ENCODE measurements at regions not wholly inside any gene's neighbourhood (a gene's known extent, or its start where the extent isn't known, plus 50 kb on each side); places are given as distances from the start of the nearest gene placed in this dataset.
A peak's percentile ranks its signal among the peaks of the same experiment; 100 is the strongest.

DNA sequence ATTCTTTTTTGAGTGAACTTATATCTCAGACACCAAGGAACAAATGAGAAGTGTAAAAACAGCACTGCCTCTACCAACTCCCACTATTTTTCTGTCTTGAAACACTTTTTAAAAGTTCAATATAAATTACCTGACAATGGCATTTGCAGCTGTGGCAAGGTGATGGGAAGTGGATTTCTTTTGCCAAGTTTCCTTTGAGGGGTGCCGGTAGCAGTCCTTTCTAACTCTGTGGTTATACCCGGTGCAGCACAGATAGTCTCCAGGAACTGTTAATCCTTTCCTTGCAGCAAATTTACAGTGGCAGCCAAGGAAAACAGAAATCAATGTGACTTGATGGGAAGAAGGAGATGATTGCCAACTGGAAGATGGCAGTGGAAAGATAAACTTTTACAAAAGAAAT, 243.7 kb downstream of the BCAT1 start:
- H2AFZ ChIP-seq (ENCODE audit: low read depth, low read length) = no peak overlapping the region

DNA sequence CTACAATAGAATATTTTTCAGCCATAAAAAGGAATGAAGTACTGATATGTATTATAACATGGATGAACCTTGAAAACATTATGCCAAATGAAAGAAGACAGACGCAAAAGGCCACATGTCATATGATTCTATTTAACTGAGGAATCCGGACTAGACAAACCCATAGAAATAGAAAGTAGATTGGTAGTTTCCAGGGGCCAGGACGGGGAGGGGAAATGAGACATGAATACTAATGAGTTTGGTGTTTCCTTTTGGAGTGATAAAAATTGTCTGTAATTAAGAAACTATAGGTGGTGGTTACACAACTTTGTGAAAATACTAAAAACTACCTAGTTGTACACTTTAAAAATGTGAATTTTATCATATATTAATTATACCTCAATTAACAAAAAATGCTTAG, 247.6 kb downstream of the BCAT1 start:
- Histone ChIP-seq H3K79me2 (ENCODE audit: low read length) (0 out of 2 replicates have a peak, but pooled peaks cover 6% of the 10 kb centered on the region), H4K20me1 (ENCODE audit: insufficient read depth, low read length) (no peaks in the 10 kb centered on the region), H3K9ac (ENCODE audit: low read length) (peak overlapping the region; percentile 18; the same call in 1 of the 2 replicates), H3K27me3 (ENCODE audit: low read depth, low read length) (no peaks in the 10 kb centered on the region), H3K4me3 (ENCODE audit: low read length) (peak overlapping the region; percentile 8), H3K4me1 (ENCODE audit: low read length) (peaks cover 89% of the 10 kb centered on the region), H3K27ac (ENCODE audit: low read length) (peak overlapping the region; percentile 66), H3K4me2 (ENCODE audit: low read length) (peak overlapping the region; percentile 11; the same call in 1 of the 2 replicates), H2AFZ (ENCODE audit: low read depth, low read length) (no peak overlapping the region), H3K9me3 (ENCODE audit: insufficient read depth, low read length) (peaks cover 12% of the 10 kb centered on the region), H3K36me3 (replicated peaks; ENCODE audit: low read depth, low read length) (peaks cover 30% of the 10 kb centered on the region)
- no peak for TF ChIP-seq EZH2phosphoT487 (IDR thresholded peaks at IDR 0.05; ENCODE audit: low read depth)
- TF ChIP-seq, protein P1, sequence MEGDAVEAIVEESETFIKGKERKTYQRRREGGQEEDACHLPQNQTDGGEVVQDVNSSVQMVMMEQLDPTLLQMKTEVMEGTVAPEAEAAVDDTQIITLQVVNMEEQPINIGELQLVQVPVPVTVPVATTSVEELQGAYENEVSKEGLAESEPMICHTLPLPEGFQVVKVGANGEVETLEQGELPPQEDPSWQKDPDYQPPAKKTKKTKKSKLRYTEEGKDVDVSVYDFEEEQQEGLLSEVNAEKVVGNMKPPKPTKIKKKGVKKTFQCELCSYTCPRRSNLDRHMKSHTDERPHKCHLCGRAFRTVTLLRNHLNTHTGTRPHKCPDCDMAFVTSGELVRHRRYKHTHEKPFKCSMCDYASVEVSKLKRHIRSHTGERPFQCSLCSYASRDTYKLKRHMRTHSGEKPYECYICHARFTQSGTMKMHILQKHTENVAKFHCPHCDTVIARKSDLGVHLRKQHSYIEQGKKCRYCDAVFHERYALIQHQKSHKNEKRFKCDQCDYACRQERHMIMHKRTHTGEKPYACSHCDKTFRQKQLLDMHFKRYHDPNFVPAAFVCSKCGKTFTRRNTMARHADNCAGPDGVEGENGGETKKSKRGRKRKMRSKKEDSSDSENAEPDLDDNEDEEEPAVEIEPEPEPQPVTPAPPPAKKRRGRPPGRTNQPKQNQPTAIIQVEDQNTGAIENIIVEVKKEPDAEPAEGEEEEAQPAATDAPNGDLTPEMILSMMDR (IDR thresholded peaks at IDR 0.05; ENCODE audit: low read depth, low read length) = no peak

More for the DNA sequence above, 243.7 kb downstream of the BCAT1 start:
- H3K79me2 ChIP-seq (ENCODE audit: low read length) = 0 out of 2 replicates have a peak, but pooled peaks cover 9% of the 10 kb centered on the region
- no peaks in the 10 kb centered on the region for H4K20me1 ChIP-seq (ENCODE audit: insufficient read depth, low read length)
- H3K9me3 ChIP-seq (ENCODE audit: insufficient read depth, low read length) = peaks cover 12% of the 10 kb centered on the region
- peaks cover 92% of the 10 kb centered on the region for H3K4me1 ChIP-seq (ENCODE audit: low read length)
- H3K9ac ChIP-seq (ENCODE audit: low read length) = peak overlapping the region; percentile 96
- no peaks in the 10 kb centered on the region for H3K27me3 ChIP-seq (ENCODE audit: low read depth, low read length)
- peak overlapping the region; percentile 90 for H3K4me2 ChIP-seq (ENCODE audit: low read length)
- H3K36me3 ChIP-seq (replicated peaks; ENCODE audit: low read depth, low read length) = peaks cover 16% of the 10 kb centered on the region
- TF ChIP-seq EZH2phosphoT487 (IDR thresholded peaks at IDR 0.05; ENCODE audit: low read depth) = no peak
- TF ChIP-seq, protein P1 (IDR thresholded peaks at IDR 0.05; ENCODE audit: low read depth, low read length) = no peak
- peak overlapping the region; percentile 72 for H3K4me3 ChIP-seq (ENCODE audit: low read length)
- peak overlapping the region; percentile 97 for H3K27ac ChIP-seq (ENCODE audit: low read length)

DNA sequence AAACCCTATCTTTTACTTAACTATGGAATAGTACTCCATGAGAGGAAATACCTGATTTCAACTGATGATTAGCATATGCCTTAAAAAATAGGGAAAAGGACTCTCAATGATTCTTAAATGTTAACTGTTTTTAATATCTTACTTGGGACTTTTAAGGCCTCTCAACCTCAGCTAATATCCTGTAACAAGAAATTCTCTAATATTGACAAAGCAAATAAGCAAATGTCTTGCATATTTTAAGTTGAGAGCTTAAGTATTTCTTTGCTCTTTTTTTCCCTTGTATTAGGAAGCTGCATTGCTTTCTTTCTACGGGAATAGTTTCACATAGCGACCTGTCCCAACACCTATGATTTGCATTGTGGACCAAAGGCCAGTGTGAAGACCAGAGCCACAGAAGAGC, 249.9 kb downstream of the BCAT1 start:
- Histone ChIP-seq H3K9ac (ENCODE audit: low read length) (no peak overlapping the region), H3K4me2 (ENCODE audit: low read length) (no peak overlapping the region), H3K79me2 (ENCODE audit: low read length) (0 out of 2 replicates have a peak, but pooled peaks cover 5% of the 10 kb centered on the region), H3K4me3 (ENCODE audit: low read length) (no peak overlapping the region), H3K36me3 (replicated peaks; ENCODE audit: low read depth, low read length) (peaks cover 30% of the 10 kb centered on the region), H4K20me1 (ENCODE audit: insufficient read depth, low read length) (no peaks in the 10 kb centered on the region), H2AFZ (ENCODE audit: low read depth, low read length) (no peak overlapping the region), H3K27me3 (ENCODE audit: low read depth, low read length) (no peaks in the 10 kb centered on the region), H3K9me3 (ENCODE audit: insufficient read depth, low read length) (peaks cover 12% of the 10 kb centered on the region), H3K27ac (ENCODE audit: low read length) (peak overlapping the region; percentile 29; the same call in 1 of the 2 replicates), H3K4me1 (ENCODE audit: low read length) (peaks cover 77% of the 10 kb centered on the region)
- no peak for TF ChIP-seq EZH2phosphoT487 (IDR thresholded peaks at IDR 0.05; ENCODE audit: low read depth)
- TF ChIP-seq, protein P1 (IDR thresholded peaks at IDR 0.05; ENCODE audit: low read depth, low read length) = no peak

DNA sequence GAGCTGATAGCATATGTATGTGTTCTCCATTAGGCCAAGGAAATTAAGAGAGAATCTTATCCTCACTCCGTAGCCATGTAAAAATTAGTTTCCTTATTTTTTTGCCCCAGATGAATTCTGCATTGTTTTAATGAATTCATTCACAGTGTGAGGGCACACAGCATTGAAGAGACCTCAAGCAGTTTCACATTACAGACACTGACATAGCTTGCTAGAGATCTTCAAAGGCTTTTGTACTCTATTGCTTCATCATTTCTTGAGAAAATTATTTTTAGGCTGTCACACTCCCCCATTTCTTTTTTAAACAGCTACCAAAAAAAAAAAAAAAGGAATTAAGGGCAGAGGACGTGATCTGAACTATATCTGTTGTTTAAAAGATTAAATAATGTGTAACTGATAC, 251.1 kb downstream of the BCAT1 start:
- Histone ChIP-seq H3K9ac (ENCODE audit: low read length) (peak overlapping the region; percentile 31), H2AFZ (ENCODE audit: low read depth, low read length) (peak overlapping the region; percentile 15), H3K4me1 (ENCODE audit: low read length) (peaks cover 73% of the 10 kb centered on the region), H3K9me3 (ENCODE audit: insufficient read depth, low read length) (peaks cover 12% of the 10 kb centered on the region), H3K4me3 (ENCODE audit: low read length) (no peak overlapping the region), H4K20me1 (ENCODE audit: insufficient read depth, low read length) (no peaks in the 10 kb centered on the region), H3K79me2 (ENCODE audit: low read length) (no peaks in the 10 kb centered on the region), H3K36me3 (replicated peaks; ENCODE audit: low read depth, low read length) (peaks cover 30% of the 10 kb centered on the region), H3K27ac (ENCODE audit: low read length) (peak overlapping the region; percentile 29), H3K27me3 (ENCODE audit: low read depth, low read length) (no peaks in the 10 kb centered on the region), H3K4me2 (ENCODE audit: low read length) (peak overlapping the region; percentile 29)
- TF ChIP-seq, protein P1 (IDR thresholded peaks at IDR 0.05; ENCODE audit: low read depth, low read length) = no peak

All from OCI-LY3 (cell line).